T-helper 17 cell (primary cell): ENCODE measurements at regions not wholly inside any gene's neighbourhood (a gene's known extent, or its start where the extent isn't known, plus 50 kb on each side); places are given as distances from the start of the nearest gene placed in this dataset.

Experiments
- ATAC-seq: fragments of 150-1000 bp; cut with Tn5 transposase; 2 replicates; pipeline ENCODE4 v1.10.0; 2021; ENCODE audit warnings: mild to moderate bottlenecking, moderate library complexity
- DNase-seq, 3 donors: peaks; one replicate each; pipeline versions ENCODE4 v3.0.0 to v3.0.0-alpha.2; 2020 to 2021
- H3K9me3 ChIP-seq: one replicate; pipeline ENCODE4 v1.7.0; 2013; ENCODE audit warnings: low read length, mild to moderate bottlenecking; ENCODE audit not compliant: control insufficient read depth, poor library complexity, severe bottlenecking
- H3K27ac Mint-ChIP-seq: one replicate; pipeline ENCODE4 v1.8.0; 2022; ENCODE audit warnings: mild to moderate bottlenecking, moderate library complexity, mixed read lengths
- H3K27me3 Mint-ChIP-seq: one replicate; pipeline ENCODE4 v1.8.0; 2022; ENCODE audit warnings: mixed read lengths
- H3K36me3 Mint-ChIP-seq: one replicate; pipeline ENCODE4 v1.8.0; 2022; ENCODE audit warnings: low read depth, mixed read lengths
- H3K4me1 Mint-ChIP-seq: one replicate; pipeline ENCODE4 v1.8.0; 2022; ENCODE audit warnings: mild to moderate bottlenecking, mixed read lengths
- H3K4me3 Mint-ChIP-seq: one replicate; pipeline ENCODE4 v1.8.0; 2022; ENCODE audit warnings: mild to moderate bottlenecking, moderate library complexity, mixed read lengths

GRCh38 chr2:78614726-78615125, 410.8 kb upstream of the REG3G start:
- Mint-ChIP-seq H3K36me3 (no peaks in the 10 kb centered on the region), H3K4me3 (no peak overlapping the region), H3K27me3 (no peaks in the 10 kb centered on the region), H3K4me1 (no peaks in the 10 kb centered on the region), H3K27ac (no peak overlapping the region)
- ATAC-seq, result no peak
- DNase-seq, result no peak
- H3K9me3 ChIP-seq, result no peaks in the 10 kb centered on the region

DNA sequence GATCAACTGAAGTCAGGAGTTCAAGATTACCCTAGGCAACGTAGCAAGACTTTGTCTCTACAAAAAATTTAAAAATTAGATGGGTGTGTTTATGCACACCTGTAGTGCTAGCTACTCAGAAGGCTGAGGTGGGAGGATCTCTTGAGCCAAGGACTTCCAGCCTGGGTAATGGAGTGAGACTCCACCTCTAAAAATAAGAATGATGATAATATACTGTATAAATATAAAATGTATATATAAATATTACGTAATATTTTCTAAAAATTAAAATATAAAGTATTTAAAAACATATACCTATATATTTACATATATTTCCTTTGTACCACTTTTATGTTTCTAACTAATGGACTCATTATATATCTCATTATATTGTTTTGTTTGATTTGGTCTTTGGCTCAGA, 409.5 kb upstream of the REG3G start:
- H3K27ac Mint-ChIP-seq, result no peak overlapping the region
- ATAC-seq, result no peak
- H3K27me3 Mint-ChIP-seq, result no peaks in the 10 kb centered on the region
- H3K4me3 Mint-ChIP-seq, result no peak overlapping the region
- no peaks in the 10 kb centered on the region for H3K9me3 ChIP-seq
- no peaks in the 10 kb centered on the region for H3K4me1 Mint-ChIP-seq
- H3K36me3 Mint-ChIP-seq, result no peaks in the 10 kb centered on the region
- DNase-seq, result no peak

GRCh38 chr2:78634425-78634824, 391.1 kb upstream of the REG3G start:
- H3K36me3 Mint-ChIP-seq, result no peaks in the 10 kb centered on the region
- no peaks in the 10 kb centered on the region for H3K4me1 Mint-ChIP-seq
- DNase-seq, result no peak
- no peak for ATAC-seq
- H3K27me3 Mint-ChIP-seq, result no peaks in the 10 kb centered on the region
- peaks cover 3% of the 10 kb centered on the region for H3K9me3 ChIP-seq
- H3K27ac Mint-ChIP-seq, result no peak overlapping the region
- no peak overlapping the region for H3K4me3 Mint-ChIP-seq

DNA sequence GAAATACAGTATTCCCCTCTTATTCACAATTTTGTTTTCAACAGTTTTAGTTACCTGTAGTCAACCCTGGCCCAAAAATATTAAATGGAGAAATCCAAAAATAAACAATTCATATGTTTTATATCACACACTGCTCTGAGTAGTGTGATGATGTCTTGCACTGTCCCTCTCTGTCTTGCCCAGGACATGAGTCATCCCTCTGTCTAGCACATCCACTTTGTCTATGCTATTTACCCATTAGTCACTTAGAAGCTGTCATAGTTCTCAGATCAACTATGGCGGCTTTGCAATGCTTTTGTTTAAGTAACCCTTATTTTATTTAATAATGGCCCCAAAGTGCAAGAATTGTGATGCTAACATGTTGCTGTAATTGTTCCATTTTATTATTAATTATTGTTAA, 380.6 kb upstream of the REG3G start:
- Mint-ChIP-seq H3K27ac (no peak overlapping the region), H3K4me1 (no peaks in the 10 kb centered on the region), H3K27me3 (no peaks in the 10 kb centered on the region), H3K4me3 (no peak overlapping the region), H3K36me3 (no peaks in the 10 kb centered on the region)
- ATAC-seq, result no peak
- DNase-seq, result no peak
- H3K9me3 ChIP-seq, result no peaks in the 10 kb centered on the region

GRCh38 chr2:78646533-78647364, 378.8 kb upstream of the REG3G start:
- no peak for ATAC-seq
- no peaks in the 10 kb centered on the region for H3K4me1 Mint-ChIP-seq
- no peak overlapping the region for H3K27ac Mint-ChIP-seq
- H3K9me3 ChIP-seq, result no peaks in the 10 kb centered on the region
- H3K27me3 Mint-ChIP-seq, result no peaks in the 10 kb centered on the region
- DNase-seq, result no peak
- H3K36me3 Mint-ChIP-seq, result no peaks in the 10 kb centered on the region
- H3K4me3 Mint-ChIP-seq, result no peak overlapping the region

DNA sequence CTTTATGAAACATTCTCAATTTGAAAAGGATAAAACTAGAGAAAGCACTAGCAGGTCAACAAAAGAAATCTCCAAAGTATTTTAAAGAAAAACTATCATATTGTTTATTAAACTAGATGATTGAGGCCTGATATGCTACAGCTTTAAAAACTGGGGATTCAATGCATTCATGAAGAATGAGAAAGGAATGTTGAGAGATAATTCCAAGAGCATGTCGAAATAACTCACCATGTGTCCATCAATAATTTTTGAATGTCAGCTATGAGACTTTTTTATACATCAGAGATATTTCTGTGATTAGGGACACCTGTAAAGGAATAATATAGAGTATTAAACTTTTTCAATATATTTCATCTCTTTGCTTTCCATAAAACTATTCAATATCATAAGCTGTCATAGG, 376.9 kb upstream of the REG3G start:
- ATAC-seq (no peak), DNase-seq (no peak)
- no peaks in the 10 kb centered on the region for H3K36me3 Mint-ChIP-seq
- H3K9me3 ChIP-seq, result no peaks in the 10 kb centered on the region
- H3K4me3 Mint-ChIP-seq, result no peak overlapping the region
- H3K27ac Mint-ChIP-seq, result no peak overlapping the region
- no peaks in the 10 kb centered on the region for H3K27me3 Mint-ChIP-seq
- no peaks in the 10 kb centered on the region for H3K4me1 Mint-ChIP-seq

GRCh38 chr2:78654941-78655340, 370.6 kb upstream of the REG3G start:
- Mint-ChIP-seq H3K36me3 (no peaks in the 10 kb centered on the region), H3K27ac (no peak overlapping the region), H3K27me3 (no peaks in the 10 kb centered on the region), H3K4me3 (no peak overlapping the region), H3K4me1 (no peaks in the 10 kb centered on the region)
- no peak for DNase-seq
- no peak for ATAC-seq
- no peaks in the 10 kb centered on the region for H3K9me3 ChIP-seq

- ATAC-seq (no peak), DNase-seq (no peak)
- no peaks in the 10 kb centered on the region for H3K9me3 ChIP-seq
- Mint-ChIP-seq H3K4me3 (no peak overlapping the region), H3K4me1 (no peaks in the 10 kb centered on the region), H3K36me3 (no peaks in the 10 kb centered on the region), H3K27me3 (no peaks in the 10 kb centered on the region), H3K27ac (no peak overlapping the region)
These were observed 348.4 kb upstream of the REG3G start for GRCh38 chr2:78676921-78677696.

GRCh38 chr2:78677774-78678173, 347.7 kb upstream of the REG3G start:
- no peaks in the 10 kb centered on the region for H3K36me3 Mint-ChIP-seq
- no peaks in the 10 kb centered on the region for H3K4me1 Mint-ChIP-seq
- no peak for ATAC-seq
- H3K4me3 Mint-ChIP-seq, result no peak overlapping the region
- DNase-seq, result no peak
- H3K27me3 Mint-ChIP-seq, result no peaks in the 10 kb centered on the region
- H3K27ac Mint-ChIP-seq, result no peak overlapping the region
- peaks cover 2% of the 10 kb centered on the region for H3K9me3 ChIP-seq

DNA sequence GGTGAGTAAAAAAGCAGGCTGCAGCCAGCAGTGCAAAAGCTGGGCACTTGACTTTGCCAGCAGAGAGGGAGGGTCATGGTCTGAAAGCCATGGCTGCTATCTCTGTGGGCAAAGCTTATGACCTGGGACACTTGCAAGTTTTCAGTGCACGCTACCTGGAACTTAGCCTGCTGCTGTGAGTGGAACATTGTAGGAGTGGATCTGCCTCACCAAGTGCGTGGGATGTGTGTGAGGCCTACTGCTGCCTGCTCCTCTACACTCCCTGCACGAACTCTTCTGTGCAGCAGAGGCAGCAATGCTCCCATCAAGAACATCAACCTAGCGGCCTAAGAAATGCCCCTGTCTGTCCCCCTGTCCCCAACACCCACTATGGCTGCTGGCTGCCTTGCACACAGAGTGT, 344.1 kb upstream of the REG3G start:
- H3K9me3 ChIP-seq, result peaks cover 2% of the 10 kb centered on the region
- no peak for DNase-seq
- ATAC-seq, result no peak
- Mint-ChIP-seq H3K36me3 (no peaks in the 10 kb centered on the region), H3K4me1 (no peaks in the 10 kb centered on the region), H3K4me3 (no peak overlapping the region), H3K27ac (no peak overlapping the region), H3K27me3 (no peaks in the 10 kb centered on the region)

GRCh38 chr2:78682781-78683180, 342.7 kb upstream of the REG3G start:
- peaks cover 2% of the 10 kb centered on the region for H3K9me3 ChIP-seq
- no peak overlapping the region for H3K4me3 Mint-ChIP-seq
- ATAC-seq, result no peak
- H3K4me1 Mint-ChIP-seq, result no peaks in the 10 kb centered on the region
- H3K27me3 Mint-ChIP-seq, result no peaks in the 10 kb centered on the region
- DNase-seq, result no peak
- no peak overlapping the region for H3K27ac Mint-ChIP-seq
- no peaks in the 10 kb centered on the region for H3K36me3 Mint-ChIP-seq

- no peaks in the 10 kb centered on the region for H3K27me3 Mint-ChIP-seq
- H3K9me3 ChIP-seq, result peaks cover 2% of the 10 kb centered on the region
- DNase-seq (no peak), ATAC-seq (no peak)
- H3K4me1 Mint-ChIP-seq, result no peaks in the 10 kb centered on the region
- H3K27ac Mint-ChIP-seq, result no peak overlapping the region
- no peak overlapping the region for H3K4me3 Mint-ChIP-seq
- H3K36me3 Mint-ChIP-seq, result no peaks in the 10 kb centered on the region
These were observed 338.8 kb upstream of the REG3G start for GRCh38 chr2:78686625-78687153.

- Mint-ChIP-seq H3K27ac (no peak overlapping the region), H3K4me1 (no peaks in the 10 kb centered on the region), H3K4me3 (no peak overlapping the region), H3K36me3 (no peaks in the 10 kb centered on the region), H3K27me3 (no peaks in the 10 kb centered on the region)
- DNase-seq (no peak), ATAC-seq (no peak)
- H3K9me3 ChIP-seq, result no peaks in the 10 kb centered on the region
These were observed 325.8 kb upstream of the REG3G start for GRCh38 chr2:78699696-78700095.
